H1 (cell line): ENCODE measurements at regions not wholly inside any gene's neighbourhood (a gene's known extent, or its start where the extent isn't known, plus 50 kb on each side); places are given as distances from the start of the nearest gene placed in this dataset.

ENCODE experiments used
- CBX8 ChIP-seq: fragments of 300-800, 300-1000 bp; sonication (generic); IDR thresholded peaks from 2 replicates; pipeline ENCODE4 v1.7.1; 2016; ENCODE audit warnings: low read depth, low read length, borderline replicate concordance
- EGR1 ChIP-seq: IDR thresholded peaks from 2 replicates; pipeline ENCODE4 v1.6.1; 2011; ENCODE audit warnings: low read depth, low read length, borderline replicate concordance
- NRF1 ChIP-seq: IDR thresholded peaks from 2 replicates; pipeline ENCODE4 v1.6.1; 2011; ENCODE audit warnings: mild to moderate bottlenecking, low read depth, low read length, improper control_type of control experiment
- POLR2AphosphoS5 ChIP-seq: IDR thresholded peaks from 2 replicates; pipeline ENCODE4 v1.6.1; 2011; ENCODE audit warnings: low read depth, low read length
- RFX5 ChIP-seq: IDR thresholded peaks from 2 replicates; pipeline ENCODE4 v1.6.1; 2011; ENCODE audit warnings: low read depth, low read length, improper control_type of control experiment, borderline replicate concordance
- SIX5 ChIP-seq: IDR thresholded peaks from 2 replicates; pipeline ENCODE4 v1.6.1; 2011; ENCODE audit warnings: mild to moderate bottlenecking, low read depth, low read length
- TCF12 ChIP-seq: IDR thresholded peaks from 2 replicates; pipeline ENCODE4 v1.6.1; 2011; ENCODE audit warnings: low read depth, mild to moderate bottlenecking, low read length

GRCh38 chr4:183038436-183038835 is 60.6 kb upstream of the WWC2 start (continued):
- no peak for TF ChIP-seq NRF1
- TF ChIP-seq EGR1, result no peak
- TF ChIP-seq RFX5, result no peak
- no peak for TF ChIP-seq SIX5
- no peak for TF ChIP-seq TCF12
- TF ChIP-seq CBX8, result no peak
- TF ChIP-seq POLR2AphosphoS5, result no peak
